ENCODE measurements at regions not wholly inside any gene's neighbourhood (a gene's known extent, or its start where the extent isn't known, plus 50 kb on each side); places are given as distances from the start of the nearest gene placed in this dataset.
"Not testable (repeated sequence)": the region's sequence is repeated elsewhere in the genome, so short reads cannot be mapped to it uniquely, and the experiment has no call there.

GRCh38 chr10:44569193-44570091, 184.5 kb upstream of the CXCL12 start:
- FAIRE-seq: no peak

GRCh38 chr10:44571701-44572100, 186.8 kb upstream of the CXCL12 start:
- no peak for FAIRE-seq

DNA sequence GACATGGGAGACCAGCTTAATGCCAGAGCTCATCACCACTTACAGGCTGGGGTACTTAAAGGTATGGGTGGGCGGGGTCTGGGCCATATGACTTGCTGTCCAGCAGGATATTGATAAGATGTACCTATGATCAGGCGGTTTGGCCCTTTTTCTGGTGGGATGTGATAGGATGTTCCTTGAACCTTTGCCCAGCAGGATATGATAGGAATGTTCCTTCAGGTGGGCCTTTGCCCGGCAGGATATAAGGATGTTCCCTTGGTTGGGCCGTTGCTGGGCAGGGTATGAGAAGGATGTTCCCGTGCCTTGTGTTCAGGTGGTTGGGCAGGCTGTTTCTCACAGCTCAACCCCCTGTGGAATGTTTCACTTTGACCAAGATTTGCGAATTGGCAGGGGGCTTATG, 187.2 kb upstream of the CXCL12 start:
- FAIRE-seq: no peak

- no peak for FAIRE-seq
Measured at GRCh38 chr10:44573821-44574220, 188.9 kb upstream of the CXCL12 start.

GRCh38 chr10:44574596-44575480, 189.9 kb upstream of the CXCL12 start:
- no peak for FAIRE-seq

DNA sequence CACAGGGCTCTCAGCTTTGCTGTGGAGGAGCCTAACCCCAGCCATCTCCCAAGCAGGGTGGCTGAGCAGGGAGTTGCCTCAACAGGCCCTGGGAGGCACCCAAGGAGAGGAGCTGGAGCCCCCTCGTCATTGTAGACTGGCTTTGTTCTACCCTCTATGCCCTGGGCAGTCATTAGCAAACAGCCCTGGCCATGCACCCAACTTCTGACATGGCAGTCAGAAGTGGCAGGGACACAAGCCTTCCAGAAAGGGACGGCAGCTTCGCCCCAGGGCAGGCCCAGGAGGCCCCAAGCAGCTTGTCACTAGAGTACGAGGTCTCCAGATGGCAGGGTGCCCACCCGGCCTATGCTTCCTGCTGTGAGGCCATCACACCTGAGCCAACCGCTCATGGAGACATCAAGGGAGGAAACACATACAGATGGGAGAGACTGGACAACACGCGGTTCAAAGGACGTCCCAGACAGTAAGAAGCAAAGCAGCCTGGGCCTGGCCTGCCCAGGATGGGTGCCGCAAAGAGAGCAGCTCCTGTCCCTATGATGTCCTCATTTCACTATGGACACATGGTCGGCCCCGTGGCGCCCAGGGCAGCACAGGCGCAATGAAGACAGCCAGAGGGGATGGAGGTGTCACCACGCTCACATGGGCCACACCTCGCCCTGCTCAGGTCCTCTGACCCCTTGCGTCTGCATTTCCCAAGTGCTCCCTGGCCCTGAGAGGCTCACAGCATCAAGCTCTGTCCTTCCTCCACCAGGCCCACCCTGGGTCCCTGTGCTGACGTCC, 190.9 kb upstream of the CXCL12 start:
- no peak for FAIRE-seq

DNA sequence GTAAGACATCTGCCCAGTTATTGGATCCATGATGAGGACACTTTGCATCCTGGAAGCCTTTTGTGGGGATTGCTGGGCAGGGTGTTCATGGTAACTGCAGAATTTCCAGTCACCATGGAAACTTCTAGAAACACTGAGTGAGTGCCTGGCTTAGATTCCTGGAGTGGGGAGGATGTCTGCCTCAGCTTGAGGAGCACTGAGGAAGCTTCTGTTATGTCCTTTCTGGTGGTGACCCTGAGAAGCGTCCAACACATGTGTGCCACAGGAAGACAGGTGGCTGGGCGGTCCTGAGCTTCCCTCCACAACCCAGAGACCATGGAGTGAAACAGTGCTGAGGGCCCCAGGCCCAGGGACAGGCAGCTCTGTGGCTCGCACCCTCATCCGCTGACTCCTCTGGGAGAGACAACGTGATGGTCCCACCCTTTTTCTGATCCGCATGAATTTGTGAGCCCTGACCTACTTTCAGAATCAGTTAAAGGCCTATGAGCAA, 191.8 kb upstream of the CXCL12 start:
- FAIRE-seq: no peak

DNA sequence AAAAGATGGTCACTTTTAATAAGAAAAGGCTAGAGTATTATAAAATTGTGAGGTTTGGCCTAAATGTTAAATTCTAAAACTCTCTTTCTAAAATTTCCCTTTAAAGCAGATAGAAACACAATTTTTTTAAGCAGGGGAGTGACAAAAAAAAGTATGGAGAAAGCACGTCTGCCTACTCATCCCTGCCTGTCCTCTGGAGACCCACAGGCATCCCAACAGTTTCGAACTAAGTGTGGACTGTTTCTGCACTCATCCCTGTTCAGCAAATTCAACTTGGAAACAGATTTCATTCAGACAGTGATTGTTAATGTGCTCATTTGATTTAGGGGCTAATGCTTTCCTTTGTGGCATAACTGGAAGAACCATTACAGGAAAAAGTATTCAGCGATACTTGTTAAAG, 192.6 kb upstream of the CXCL12 start:
- no peak for FAIRE-seq

- FAIRE-seq: no peak
Measured at GRCh38 chr10:44578271-44578670, 193.4 kb upstream of the CXCL12 start.

DNA sequence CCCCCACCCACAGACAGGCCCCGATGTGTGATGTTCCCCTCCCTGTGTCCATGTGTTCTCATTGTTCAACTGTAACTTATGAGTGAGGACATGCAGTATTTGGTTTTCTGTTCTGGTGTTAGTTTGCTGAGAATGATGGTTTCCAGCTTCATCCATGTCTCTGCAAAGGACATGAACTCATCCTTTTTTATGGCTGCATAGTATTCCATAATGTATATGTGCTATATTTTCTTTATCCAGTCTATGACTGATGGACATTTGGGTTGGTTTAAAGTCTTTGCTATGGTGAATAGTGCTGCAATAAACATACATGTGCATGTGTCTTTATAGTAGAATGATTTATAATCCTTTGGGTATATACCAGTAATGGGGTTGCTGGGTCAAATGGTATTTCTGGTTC, 194.1 kb upstream of the CXCL12 start:
- not testable (repeated sequence) for FAIRE-seq

DNA sequence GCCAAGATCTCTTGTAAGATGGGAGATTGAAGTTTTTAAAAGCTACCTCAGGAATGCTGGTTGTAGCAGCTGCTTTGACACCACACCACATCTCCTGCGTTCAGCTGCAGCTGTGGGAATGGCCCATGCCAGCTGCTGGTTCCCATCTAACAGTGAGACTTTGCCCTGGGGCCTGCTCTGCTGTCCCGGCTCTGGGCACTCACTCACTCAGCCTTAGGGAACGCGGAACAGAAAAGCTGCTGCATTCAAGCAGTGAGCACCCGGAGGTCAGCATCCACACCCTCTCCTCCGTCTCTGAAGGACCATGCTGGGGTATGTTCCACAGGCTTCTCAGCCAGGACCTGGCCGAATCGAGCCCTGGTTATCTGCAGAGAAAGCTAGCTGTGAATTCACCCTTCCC, 197.1 kb upstream of the CXCL12 start:
- no peak for FAIRE-seq

DNA sequence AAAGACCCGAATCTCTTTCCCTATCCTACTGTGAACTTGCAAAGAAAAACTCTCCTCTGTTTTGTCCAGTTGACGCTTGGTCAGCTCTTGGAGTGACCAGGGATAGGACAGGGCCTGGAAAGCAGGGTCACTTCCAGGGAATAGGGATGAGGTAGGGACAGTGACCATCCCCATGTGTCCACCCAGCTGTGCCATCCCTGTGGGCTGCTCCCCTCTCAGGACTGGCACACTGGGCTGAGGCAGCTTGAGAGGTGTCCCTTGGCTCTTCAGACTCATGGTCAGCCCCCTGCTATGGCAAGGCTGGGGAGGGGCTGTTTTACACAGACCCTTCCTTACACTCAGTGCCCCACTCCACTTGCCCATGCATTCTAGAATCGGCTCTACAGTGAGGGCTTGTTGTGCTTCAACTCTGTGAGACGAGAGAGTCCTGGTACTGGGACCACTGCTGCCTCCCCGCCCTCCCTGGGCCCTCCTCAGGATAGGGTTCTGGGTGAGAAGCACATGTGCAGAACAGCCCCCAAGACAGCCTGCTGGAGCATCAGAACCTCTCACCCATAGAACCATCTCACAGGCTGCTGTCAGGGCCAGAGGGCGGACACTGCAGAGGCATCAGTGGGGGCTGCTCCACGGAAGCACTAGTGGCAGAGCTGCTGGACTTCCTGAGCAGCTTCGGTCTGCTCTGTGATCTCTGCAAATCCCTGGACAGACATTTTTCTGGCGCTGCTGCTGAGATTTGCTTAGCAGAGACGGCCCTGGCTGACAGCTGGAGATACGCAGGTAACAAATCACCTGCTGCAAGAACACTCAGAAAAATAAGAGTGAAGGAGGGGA, 202.8 kb upstream of the CXCL12 start:
- no peak for FAIRE-seq

DNA sequence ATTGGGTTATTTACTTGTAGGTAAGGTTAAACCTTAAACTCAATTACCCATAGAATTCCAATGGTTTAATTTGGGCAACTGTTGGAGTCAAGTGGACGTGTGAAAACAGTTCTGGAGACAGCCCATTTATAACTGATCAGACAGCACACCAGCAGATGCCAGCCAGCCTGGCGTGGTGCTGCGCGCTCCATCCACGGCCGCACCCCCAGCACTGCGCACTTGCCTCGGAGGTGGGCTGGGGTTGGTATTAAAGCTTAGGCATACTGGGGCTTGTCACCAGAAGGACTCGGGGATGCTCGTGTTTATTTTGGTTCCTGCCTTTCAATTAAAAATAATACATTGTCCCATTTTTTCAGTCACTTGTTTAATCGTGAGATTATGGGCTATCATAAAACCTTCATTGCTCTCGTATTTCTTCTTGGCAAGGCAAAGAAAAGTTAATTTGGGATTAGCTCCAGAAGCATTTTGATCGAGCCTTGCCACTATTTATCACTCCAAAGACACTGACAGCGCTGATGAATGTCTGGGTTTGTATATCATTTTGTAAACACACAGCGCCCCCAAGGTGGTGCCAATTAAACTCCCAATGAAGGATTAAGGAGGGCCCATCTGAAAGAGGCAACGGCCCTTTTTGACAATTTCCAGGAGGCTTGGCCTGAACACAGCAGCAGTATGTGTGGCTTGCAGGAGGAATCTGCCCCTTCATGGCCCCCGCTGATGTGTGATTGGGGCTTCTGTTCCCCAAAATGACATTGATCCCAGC, 204.5 kb upstream of the CXCL12 start:
- FAIRE-seq: no peak

DNA sequence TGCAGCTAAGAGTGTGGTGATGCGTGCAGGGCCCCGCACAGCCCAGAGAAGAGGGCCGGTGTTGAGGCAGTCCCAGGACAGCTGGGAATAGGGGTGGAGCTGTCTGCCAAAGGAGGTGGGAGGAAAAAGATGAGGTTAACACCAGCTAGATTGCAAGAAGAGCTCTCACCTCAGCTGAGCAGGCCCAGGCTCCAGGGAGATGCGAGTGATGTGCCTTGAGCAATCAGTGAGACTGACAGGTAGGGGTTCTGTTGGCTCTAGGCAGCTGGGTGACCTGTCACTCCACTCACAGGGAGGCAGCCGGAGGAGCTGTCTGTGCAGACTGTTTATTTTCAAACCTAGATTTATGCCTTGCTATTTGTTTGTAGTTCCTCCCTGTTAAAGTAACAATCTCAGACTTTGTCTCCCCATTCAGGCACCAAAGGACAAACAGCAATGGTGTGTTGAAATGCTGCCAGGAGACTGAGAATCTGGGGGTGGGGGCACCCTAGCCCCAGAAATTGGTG, 205.1 kb upstream of the CXCL12 start:
- FAIRE-seq: no peak

DNA sequence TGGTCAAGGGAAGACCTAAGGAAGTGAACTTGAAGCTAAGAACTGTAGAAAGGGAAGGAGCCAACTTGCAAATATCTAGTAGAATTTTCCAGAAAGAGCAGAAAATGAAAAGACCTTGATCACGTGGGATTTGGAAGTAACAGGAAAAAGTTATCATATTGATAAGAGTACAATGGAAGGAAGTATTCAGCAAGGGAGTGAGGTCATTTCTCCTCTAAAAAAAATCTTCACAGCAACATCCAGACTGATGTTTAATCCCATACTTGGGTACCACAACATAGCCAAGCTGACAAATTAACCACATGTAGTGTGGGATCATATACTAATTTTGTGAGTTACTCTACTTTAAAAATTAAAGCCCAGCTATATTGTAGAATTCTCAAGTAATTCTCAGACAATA, 207.0 kb upstream of the CXCL12 start:
- FAIRE-seq: no peak

DNA sequence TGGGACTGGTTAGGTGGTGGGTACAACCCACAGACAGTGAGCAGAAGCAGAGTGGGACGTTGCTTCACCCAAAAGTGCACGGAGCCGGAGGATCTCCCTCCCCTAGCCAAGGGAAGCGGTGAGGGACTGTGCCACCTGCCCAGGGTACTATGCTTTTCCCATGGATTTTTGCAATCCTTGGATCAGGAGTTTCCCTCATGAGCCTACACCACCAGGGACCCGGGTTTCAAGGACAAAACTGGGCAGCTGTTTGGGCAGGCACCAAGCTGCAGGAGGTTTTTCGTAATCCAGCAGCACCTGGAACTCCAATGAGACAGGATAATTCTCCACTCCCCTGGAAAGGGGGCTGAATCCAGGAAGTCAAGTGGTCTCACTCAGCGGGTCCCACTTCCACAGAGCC, 209.1 kb upstream of the CXCL12 start:
- no peak for FAIRE-seq

GRCh38 chr10:44607116-44607515, 222.2 kb upstream of the CXCL12 start:
- no peak for FAIRE-seq

GRCh38 chr10:44618910-44619309, 234.0 kb upstream of the CXCL12 start:
- no peak for FAIRE-seq

- FAIRE-seq: no peak
Measured at GRCh38 chr10:44619521-44619920, 234.6 kb upstream of the CXCL12 start.

DNA sequence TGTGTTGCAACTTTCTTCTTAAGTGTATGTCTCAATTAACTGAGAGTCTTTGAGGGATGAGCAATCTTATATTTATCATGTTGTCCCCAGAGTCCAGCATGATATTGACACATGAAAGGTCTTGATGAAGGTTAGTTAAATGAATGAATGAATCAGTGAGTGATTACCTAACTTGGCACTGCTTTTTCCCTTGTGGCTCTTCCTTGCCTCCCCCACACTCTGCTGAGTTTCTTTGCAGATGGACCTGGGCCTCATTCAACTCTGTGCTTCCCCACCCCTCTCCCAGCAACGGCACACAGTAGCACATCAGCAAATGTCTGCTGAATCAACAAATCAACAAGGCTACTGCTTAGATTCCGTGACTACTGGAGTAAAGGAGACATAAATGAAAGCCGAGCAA, 235.1 kb upstream of the CXCL12 start:
- no peak for FAIRE-seq
